Prostate gland (tissue), 2 donors: ENCODE measurements at regions not wholly inside any gene's neighbourhood (a gene's known extent, or its start where the extent isn't known, plus 50 kb on each side); places are given as distances from the start of the nearest gene placed in this dataset.
"Not testable (repeated sequence)": the region's sequence is repeated elsewhere in the genome, so short reads cannot be mapped to it uniquely, and the experiment has no call there.

Experiments used
- DNase-seq: peaks from one replicate; pipeline ENCODE4 v3.0.0-alpha.2; 2019; ENCODE audit warnings: low spot score
- H3K27ac ChIP-seq, 2 donors: fragments of 200-600 bp; sonication (generic); 2 replicates each; pipeline ENCODE4 v1.5.1; 2017 to 2019
- H3K27me3 ChIP-seq: fragments of 200-600 bp; sonication (generic); replicated peaks from 2 replicates; pipeline ENCODE4 v1.5.1; 2019; ENCODE audit not compliant: insufficient read depth
- H3K36me3 ChIP-seq, 2 donors: fragments of 200-600 bp; sonication (generic); 1 replicate in 1 of 2; 2 replicates in 1 of 2; pipeline versions ENCODE4 v1.5.1 to v1.8.1; 2017 to 2019
- H3K4me1 ChIP-seq: fragments of 200-600 bp; sonication (generic); replicated peaks from 2 replicates; pipeline ENCODE4 v1.5.1; 2019
- H3K4me3 ChIP-seq, 2 donors: fragments of 200-600 bp; sonication (generic); 2 replicates each; pipeline ENCODE4 v1.5.1; 2017 to 2019
- H3K9me3 ChIP-seq: fragments of 200-600 bp; sonication (generic); 2 replicates; pipeline ENCODE4 v1.5.1; 2017
- POLR2A ChIP-seq: fragments of 450-650 bp; IDR thresholded peaks from one replicate; pipeline ENCODE4 v1.6.1; 2016; ENCODE audit warnings: antibody characterized with exemption, mild to moderate bottlenecking
- POLR2AphosphoS5 ChIP-seq: sonication (generic); formaldehyde crosslinking; IDR thresholded peaks from one replicate; pipeline ENCODE4 v1.6.1; 2017; ENCODE audit warnings: antibody characterized with exemption
- WGBS: methylation state at CpG from one replicate; pipeline ENCODE4 v1.1.5; 2018; 5-methylcytosine and 5-hydroxymethylcytosine counted together
- intact Hi-C: fragments of 100-400 bp; cut with DNase I; formaldehyde crosslinking; loops from one replicate; pipeline ENCODE4 v1.14.2; 2022
- TF ChIP-seq, protein P1 (sequence below), 4 experiments: fragments of 200-600 bp in 2 of 4; fragments of 450-650 bp in 2 of 4; sonication (generic) in 2 of 4; IDR thresholded peaks; 1 replicate in 3 of 4; 2 replicates in 1 of 4; pipeline ENCODE4 v1.5.1; 2016 to 2019; ENCODE audit warnings: antibody characterized with exemption in 4 of 4, mild to moderate bottlenecking in 2 of 4, moderate library complexity in 2 of 4

DNA sequence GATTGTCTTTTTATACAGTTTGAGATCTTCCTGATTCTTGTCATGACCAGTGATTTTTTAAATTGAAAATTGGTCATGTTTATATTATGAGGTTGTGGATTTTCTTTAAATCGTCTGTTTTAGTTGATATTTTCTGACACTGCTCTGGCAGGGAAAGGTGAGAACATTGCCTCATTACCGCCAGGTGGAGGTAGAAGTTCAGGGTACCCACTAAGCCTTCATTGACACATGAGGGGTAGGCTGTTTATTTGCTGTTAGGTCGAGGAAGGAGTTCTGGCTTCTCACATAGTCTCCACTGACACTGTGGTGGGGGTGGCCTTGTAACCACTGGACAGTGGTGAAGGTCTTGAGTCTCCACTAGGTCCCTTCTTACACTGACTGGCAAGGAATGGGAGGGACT is 117.6 kb upstream of the GPR101 start:
- Histone ChIP-seq H3K4me1 (no peaks in the 10 kb centered on the region), H3K36me3 (no peaks in the 10 kb centered on the region), H3K27ac (no peak overlapping the region), H3K4me3 (no peak overlapping the region), H3K27me3 (no peaks in the 10 kb centered on the region), H3K9me3 (no peaks in the 10 kb centered on the region)
- TF ChIP-seq, protein P1, sequence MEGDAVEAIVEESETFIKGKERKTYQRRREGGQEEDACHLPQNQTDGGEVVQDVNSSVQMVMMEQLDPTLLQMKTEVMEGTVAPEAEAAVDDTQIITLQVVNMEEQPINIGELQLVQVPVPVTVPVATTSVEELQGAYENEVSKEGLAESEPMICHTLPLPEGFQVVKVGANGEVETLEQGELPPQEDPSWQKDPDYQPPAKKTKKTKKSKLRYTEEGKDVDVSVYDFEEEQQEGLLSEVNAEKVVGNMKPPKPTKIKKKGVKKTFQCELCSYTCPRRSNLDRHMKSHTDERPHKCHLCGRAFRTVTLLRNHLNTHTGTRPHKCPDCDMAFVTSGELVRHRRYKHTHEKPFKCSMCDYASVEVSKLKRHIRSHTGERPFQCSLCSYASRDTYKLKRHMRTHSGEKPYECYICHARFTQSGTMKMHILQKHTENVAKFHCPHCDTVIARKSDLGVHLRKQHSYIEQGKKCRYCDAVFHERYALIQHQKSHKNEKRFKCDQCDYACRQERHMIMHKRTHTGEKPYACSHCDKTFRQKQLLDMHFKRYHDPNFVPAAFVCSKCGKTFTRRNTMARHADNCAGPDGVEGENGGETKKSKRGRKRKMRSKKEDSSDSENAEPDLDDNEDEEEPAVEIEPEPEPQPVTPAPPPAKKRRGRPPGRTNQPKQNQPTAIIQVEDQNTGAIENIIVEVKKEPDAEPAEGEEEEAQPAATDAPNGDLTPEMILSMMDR (IDR thresholded peaks at IDR 0.05), result no peak
- TF ChIP-seq POLR2AphosphoS5 (no peak), POLR2A (no peak)
- WGBS, result 15% methylated on average over 3 of the region's 3 CpGs
- intact Hi-C loops, result no loop called here
- no peak for DNase-seq

DNA sequence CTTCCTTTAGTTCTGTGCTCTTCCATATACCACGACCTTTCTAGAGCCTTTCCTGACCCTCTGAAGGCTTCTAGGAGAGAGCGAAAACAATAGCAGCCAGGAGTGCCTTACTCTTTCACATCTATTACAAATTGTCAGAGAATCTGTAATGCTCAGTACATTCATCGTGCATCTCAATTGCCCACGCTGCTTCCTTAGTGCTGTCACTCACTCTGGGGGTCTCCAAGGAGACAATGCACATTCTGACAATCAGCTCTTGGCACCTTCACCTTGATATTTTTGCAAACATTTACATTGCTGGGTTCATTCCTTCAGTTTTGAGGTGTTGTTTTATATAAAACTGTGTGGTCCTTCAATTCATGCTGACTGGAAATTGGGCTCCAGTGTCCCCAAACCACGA is 110.1 kb upstream of the GPR101 start:
- whole genome bisulfite sequencing, result 82% methylated on average over 4 of the region's 5 CpGs
- no peak overlapping the region for H3K4me3 ChIP-seq

DNA sequence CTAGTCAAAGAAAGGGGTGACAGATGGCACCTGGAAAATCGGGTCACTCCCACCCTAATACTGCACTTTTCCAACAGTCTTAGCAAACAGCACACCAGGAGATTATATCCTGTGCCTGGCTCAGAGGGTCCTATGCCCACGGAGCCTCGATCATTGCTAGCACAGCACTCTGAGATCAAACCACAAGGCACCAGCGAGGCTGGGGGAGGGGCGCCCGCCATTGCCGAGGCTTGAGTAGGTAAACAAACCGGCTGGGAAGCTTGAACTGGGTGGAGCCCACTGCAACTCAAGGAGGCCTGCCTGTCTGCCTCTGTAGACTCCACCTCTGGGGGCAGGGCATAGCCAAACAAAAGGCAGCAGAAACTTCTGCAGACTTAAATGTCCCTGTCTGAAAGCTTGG is 88.9 kb upstream of the GPR101 start:
- DNase-seq, H3K36me3 ChIP-seq, H3K4me3 ChIP-seq, intact Hi-C loops, H3K27ac ChIP-seq, H3K9me3 ChIP-seq, H3K4me1 ChIP-seq, H3K27me3 ChIP-seq: not testable (repeated sequence)
- WGBS, result 100% methylated on average over 1 of the region's 8 CpGs

More for the DNA sequence above, 110.1 kb upstream of the GPR101 start:
- no peaks in the 10 kb centered on the region for H3K36me3 ChIP-seq
- H3K27me3 ChIP-seq, result no peaks in the 10 kb centered on the region
- no peaks in the 10 kb centered on the region for H3K9me3 ChIP-seq
- no peaks in the 10 kb centered on the region for H3K4me1 ChIP-seq
- no peak overlapping the region for H3K27ac ChIP-seq
- intact Hi-C loops, result no loop called here
- no peak for DNase-seq
- TF ChIP-seq, protein P1 (IDR thresholded peaks at IDR 0.05), result no peak
- no peak for TF ChIP-seq POLR2AphosphoS5
- no peak for TF ChIP-seq POLR2A

DNA sequence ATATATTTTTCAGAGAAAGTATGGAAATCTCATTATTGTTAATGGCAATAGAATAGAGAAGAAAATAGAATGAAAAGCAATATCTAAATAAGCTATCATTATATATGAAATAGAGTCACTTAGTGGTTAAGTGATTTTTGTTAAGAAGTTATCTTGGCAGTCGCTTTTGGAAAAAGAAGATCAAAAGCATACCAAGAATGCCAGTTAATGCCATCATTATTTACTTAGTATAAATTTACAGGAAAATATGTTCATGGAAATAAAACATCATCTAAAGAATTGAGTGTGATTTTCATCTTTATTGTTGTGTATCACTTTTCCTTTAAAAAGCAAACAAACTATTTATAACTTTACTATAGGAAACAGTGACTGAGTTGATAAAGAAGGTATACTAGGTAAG is 85.3 kb upstream of the GPR101 start:
- no peak for TF ChIP-seq POLR2AphosphoS5
- TF ChIP-seq, protein P1 (IDR thresholded peaks at IDR 0.05), result no peak
- Histone ChIP-seq H3K27ac (no peak overlapping the region), H3K27me3 (no peaks in the 10 kb centered on the region), H3K4me3 (no peak overlapping the region), H3K9me3 (no peaks in the 10 kb centered on the region), H3K4me1 (no peaks in the 10 kb centered on the region), H3K36me3 (no peaks in the 10 kb centered on the region)
- WGBS, result 24% methylated on average over 1 of the region's 1 CpG
- no peak for DNase-seq
- intact Hi-C loops, result no loop called here

DNA sequence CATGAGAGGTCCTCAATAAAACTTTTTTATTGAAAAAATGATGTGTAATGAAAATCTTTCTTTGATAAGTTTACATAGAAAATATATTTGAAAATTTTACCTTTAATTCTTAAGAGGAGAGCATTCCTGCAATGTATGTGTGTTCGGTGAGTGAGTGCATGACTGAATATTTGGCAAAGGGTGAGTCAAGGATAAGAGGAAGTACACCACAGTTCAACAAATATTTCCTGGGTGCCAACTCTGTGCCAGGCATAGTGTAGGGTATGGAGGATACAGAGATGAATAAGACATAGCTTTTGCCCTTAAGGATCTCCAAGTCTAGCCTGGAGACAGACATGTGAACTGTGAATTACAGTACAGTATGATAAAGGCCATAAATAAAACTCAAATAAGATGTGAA is 84.7 kb upstream of the GPR101 start:
- no peaks in the 10 kb centered on the region for H3K9me3 ChIP-seq
- DNase-seq, result no peak
- no peak overlapping the region for H3K27ac ChIP-seq
- intact Hi-C loops, result no loop called here
- no peak overlapping the region for H3K4me3 ChIP-seq
- no peaks in the 10 kb centered on the region for H3K4me1 ChIP-seq
- WGBS, result 42% methylated on average over 1 of the region's 1 CpG
- H3K36me3 ChIP-seq, result no peaks in the 10 kb centered on the region
- no peaks in the 10 kb centered on the region for H3K27me3 ChIP-seq
- TF ChIP-seq POLR2A (no peak), POLR2AphosphoS5 (no peak)
- TF ChIP-seq, protein P1 (IDR thresholded peaks at IDR 0.05), result no peak

DNA sequence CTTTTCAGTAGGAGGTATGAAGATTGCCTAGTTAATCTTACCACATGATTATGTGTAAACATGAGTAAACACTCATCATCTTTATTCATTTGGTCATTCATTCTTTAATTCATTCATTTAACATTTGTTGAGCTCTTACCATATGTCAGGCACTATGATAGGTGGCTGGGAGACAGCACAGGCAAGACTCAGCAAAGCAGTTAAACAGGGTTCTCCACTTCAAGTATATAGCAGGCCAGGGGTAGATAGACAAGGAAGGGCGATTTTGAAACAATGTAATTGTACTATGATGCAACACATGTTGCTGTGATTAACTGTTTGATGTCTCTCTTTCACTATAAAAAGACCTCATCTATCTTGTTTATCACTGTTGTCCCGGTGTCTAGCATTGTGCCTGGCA is 84.3 kb upstream of the GPR101 start:
- Histone ChIP-seq H3K9me3 (no peaks in the 10 kb centered on the region), H3K27me3 (no peaks in the 10 kb centered on the region), H3K4me3 (no peak overlapping the region), H3K4me1 (no peaks in the 10 kb centered on the region), H3K36me3 (no peaks in the 10 kb centered on the region), H3K27ac (no peak overlapping the region)
- DNase-seq, result no peak
- TF ChIP-seq POLR2AphosphoS5 (no peak), POLR2A (no peak)
- TF ChIP-seq, protein P1 (IDR thresholded peaks at IDR 0.05), result no peak
- intact Hi-C loops, result no loop called here
- 33% methylated on average over 2 of the region's 2 CpGs for WGBS

DNA sequence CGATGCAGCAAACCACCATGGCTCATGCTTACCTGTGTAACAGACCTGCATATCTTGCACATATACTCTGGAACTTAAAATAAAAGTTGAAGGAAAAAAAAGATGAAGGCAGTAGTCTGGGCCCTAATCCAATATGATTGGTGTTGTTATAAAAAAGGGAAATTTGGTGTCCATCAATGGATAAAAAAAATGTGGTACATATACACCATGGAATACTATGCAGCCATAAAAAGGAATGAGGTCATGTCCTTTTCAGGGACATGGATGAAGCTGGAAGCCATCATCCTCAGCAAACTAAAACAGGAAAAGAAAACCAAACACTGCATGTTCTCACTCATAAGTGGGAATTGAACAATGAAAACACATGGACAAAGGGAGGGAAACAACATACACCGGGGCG is 74.1 kb upstream of the GPR101 start:
- H3K4me3 ChIP-seq, H3K27me3 ChIP-seq, H3K9me3 ChIP-seq, intact Hi-C loops, H3K27ac ChIP-seq, H3K36me3 ChIP-seq, H3K4me1 ChIP-seq, DNase-seq: not testable (repeated sequence)
- WGBS, result 100% methylated on average over 3 of the region's 3 CpGs
